Tibial artery (tissue), 4 donors: ENCODE measurements at regions not wholly inside any gene's neighbourhood (a gene's known extent, or its start where the extent isn't known, plus 50 kb on each side); places are given as distances from the start of the nearest gene placed in this dataset.
"Not testable (repeated sequence)": the region's sequence is repeated elsewhere in the genome, so short reads cannot be mapped to it uniquely, and the experiment has no call there.

ENCODE experiments used
- DNase-seq, 2 donors: peaks; one replicate each; pipeline ENCODE4 v3.0.0-alpha.2; 2019
- H3K27ac ChIP-seq, 2 donors: fragments of 200-600 bp; sonication (generic) in 1 of 2; 1 replicate in 1 of 2; 2 replicates in 1 of 2; pipeline ENCODE4 v1.5.1; 2018 to 2019; ENCODE audit warnings: mild to moderate bottlenecking in 1 of 2
- H3K27me3 ChIP-seq, 2 donors: fragments of 200-600 bp; sonication (generic) in 1 of 2; one replicate each; pipeline versions ENCODE4 v1.5.1 to v1.6.0; 2016 to 2019
- H3K36me3 ChIP-seq, 3 donors: fragments of 200-600 bp; sonication (generic) in 2 of 3; one replicate each; pipeline ENCODE4 v1.5.1; 2016 to 2019; ENCODE audit warnings: mild to moderate bottlenecking in 2 of 3
- H3K4me1 ChIP-seq, 4 donors: fragments of 200-600 bp; sonication (generic) in 2 of 4; 1 replicate in 3 of 4; 2 replicates in 1 of 4; pipeline ENCODE4 v1.5.1; 2016 to 2019
- H3K4me3 ChIP-seq, 2 donors: fragments of 200-600 bp; sonication (generic) in 1 of 2; 1 replicate in 1 of 2; 2 replicates in 1 of 2; pipeline ENCODE4 v1.5.1; 2018 to 2019; ENCODE audit warnings: mild to moderate bottlenecking in 2 of 2
- H3K9me3 ChIP-seq, 3 donors: fragments of 200-600 bp; sonication (generic) in 1 of 3; one replicate each; pipeline ENCODE4 v1.5.1; 2016 to 2019
- CTCF ChIP-seq, 2 experiments: fragments of 200-600 bp in 1 of 2; fragments of 450-650 bp in 1 of 2; IDR thresholded peaks; one replicate each; pipeline ENCODE4 v1.5.1; 2017 to 2019; ENCODE audit warnings: antibody characterized with exemption in 2 of 2, mild to moderate bottlenecking in 1 of 2, moderate library complexity in 1 of 2
- intact Hi-C: fragments of 100-400 bp; cut with DNase I; formaldehyde crosslinking; loops from one replicate; pipeline ENCODE4 v1.15.0; 2023; ENCODE audit warnings: low total_unique reads

GRCh38 chr17:77555741-77556291 is 402.7 kb upstream of the TNRC6C start:
- TF ChIP-seq CTCF (IDR thresholded peaks at IDR 0.05), result no peak
- DNase-seq, result peak in 1 of 2 donors; percentile 28
- Histone ChIP-seq H3K9me3 (no peaks in the 10 kb centered on the region), H3K27ac (no peak overlapping the region), H3K27me3 (no peaks in the 10 kb centered on the region), H3K4me1 (peaks cover 0 to 14% (median 12%) of the 10 kb centered on the region in 4 donors), H3K4me3 (peak overlapping the region in 1 of 2 donors; percentile 7), H3K36me3 (no peaks in the 10 kb centered on the region)
- intact Hi-C loops, result no loop called here

GRCh38 chr17:77556383-77557061 is 402.0 kb upstream of the TNRC6C start:
- Histone ChIP-seq H3K4me1 (peaks cover 0 to 14% (median 12%) of the 10 kb centered on the region in 4 donors), H3K27ac (no peak overlapping the region), H3K27me3 (no peaks in the 10 kb centered on the region), H3K4me3 (no peak overlapping the region), H3K36me3 (no peaks in the 10 kb centered on the region), H3K9me3 (no peaks in the 10 kb centered on the region)
- no peak for DNase-seq
- intact Hi-C loops, result no loop called here
- no peak for TF ChIP-seq CTCF (IDR thresholded peaks at IDR 0.05)

- no peak for DNase-seq
- no peaks in the 10 kb centered on the region for H3K27me3 ChIP-seq
- H3K4me1 ChIP-seq, result peaks cover 0 to 14% (median 12%) of the 10 kb centered on the region in 4 donors
- no peaks in the 10 kb centered on the region for H3K9me3 ChIP-seq
- H3K4me3 ChIP-seq, result no peak overlapping the region
- TF ChIP-seq CTCF (IDR thresholded peaks at IDR 0.05), result no peak
- no peaks in the 10 kb centered on the region for H3K36me3 ChIP-seq
- intact Hi-C loops, result no loop called here
- no peak overlapping the region for H3K27ac ChIP-seq
Observed at GRCh38 chr17:77558846-77559626, 399.5 kb upstream of the TNRC6C start.

- H3K27ac ChIP-seq, result no peak overlapping the region
- H3K9me3 ChIP-seq, result no peaks in the 10 kb centered on the region
- DNase-seq, result no peak
- no peak for TF ChIP-seq CTCF (IDR thresholded peaks at IDR 0.05)
- no peaks in the 10 kb centered on the region for H3K36me3 ChIP-seq
- intact Hi-C loops, result no loop called here
- no peak overlapping the region for H3K4me3 ChIP-seq
- no peaks in the 10 kb centered on the region for H3K27me3 ChIP-seq
- H3K4me1 ChIP-seq, result peaks cover 0 to 8% (median 5%) of the 10 kb centered on the region in 4 donors
Observed at GRCh38 chr17:77560381-77560780, 398.1 kb upstream of the TNRC6C start.

GRCh38 chr17:77560841-77561240 is 397.7 kb upstream of the TNRC6C start:
- Histone ChIP-seq H3K27me3 (no peaks in the 10 kb centered on the region), H3K4me3 (no peak overlapping the region), H3K4me1 (peaks cover 0 to 4% (median 1%) of the 10 kb centered on the region in 4 donors), H3K9me3 (no peaks in the 10 kb centered on the region), H3K36me3 (no peaks in the 10 kb centered on the region), H3K27ac (no peak overlapping the region)
- DNase-seq, result no peak
- intact Hi-C loops, result no loop called here
- TF ChIP-seq CTCF (IDR thresholded peaks at IDR 0.05), result no peak

- H3K4me1 ChIP-seq, H3K36me3 ChIP-seq, H3K27ac ChIP-seq, H3K27me3 ChIP-seq, H3K9me3 ChIP-seq, intact Hi-C loops, H3K4me3 ChIP-seq: not testable (repeated sequence)
- DNase-seq, result peak in 1 of 2 donors; percentile 13
Observed at GRCh38 chr17:77562361-77562760, 396.1 kb upstream of the TNRC6C start.
